ENCODE measurements at regions not wholly inside any gene's neighbourhood (a gene's known extent, or its start where the extent isn't known, plus 50 kb on each side); places are given as distances from the start of the nearest gene placed in this dataset.
"Not testable (repeated sequence)": the region's sequence is repeated elsewhere in the genome, so short reads cannot be mapped to it uniquely, and the experiment has no call there.

DNA sequence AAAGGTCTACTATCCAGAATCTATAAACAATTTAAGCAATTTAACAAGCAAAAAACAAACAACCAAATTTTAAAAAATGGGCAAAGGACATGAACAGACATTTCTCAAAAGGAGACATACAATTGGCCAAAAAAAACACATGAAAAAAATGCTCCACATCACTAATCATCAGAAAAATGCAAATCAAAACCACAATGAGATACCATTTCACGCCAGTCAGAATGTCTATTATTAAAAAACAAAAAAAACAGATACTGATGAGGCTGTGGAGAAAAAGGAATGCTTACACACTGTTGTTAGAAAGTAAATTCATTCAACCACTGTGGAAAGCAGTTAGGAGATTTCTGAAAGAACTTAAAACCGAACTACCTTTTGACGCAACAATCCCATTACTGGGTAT lies 66.4 kb upstream of the SESTD1 start:
- DNase-seq (ENCODE audit: low spot score) = no peak

DNA sequence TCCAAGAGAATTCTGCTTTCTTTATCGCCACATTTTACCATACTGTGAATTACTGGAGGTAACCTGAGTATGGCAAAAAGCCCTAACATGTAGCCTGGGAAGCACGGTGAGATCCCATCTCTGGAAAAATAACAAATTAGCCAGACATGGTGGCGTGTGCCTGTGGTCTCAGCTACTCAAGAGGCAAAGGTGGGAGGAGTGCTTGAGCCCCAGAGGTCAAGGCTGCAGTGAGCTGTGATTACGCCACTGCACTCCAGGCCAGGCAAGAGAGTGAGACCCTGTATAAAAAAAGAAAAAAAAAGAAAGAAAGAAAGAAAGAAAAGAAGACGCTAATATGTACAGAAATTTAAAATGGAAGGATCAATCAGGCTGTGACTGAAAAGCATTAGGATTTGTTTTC lies 57.7 kb upstream of the SESTD1 start:
- no peak for DNase-seq (ENCODE audit: low spot score)

DNA sequence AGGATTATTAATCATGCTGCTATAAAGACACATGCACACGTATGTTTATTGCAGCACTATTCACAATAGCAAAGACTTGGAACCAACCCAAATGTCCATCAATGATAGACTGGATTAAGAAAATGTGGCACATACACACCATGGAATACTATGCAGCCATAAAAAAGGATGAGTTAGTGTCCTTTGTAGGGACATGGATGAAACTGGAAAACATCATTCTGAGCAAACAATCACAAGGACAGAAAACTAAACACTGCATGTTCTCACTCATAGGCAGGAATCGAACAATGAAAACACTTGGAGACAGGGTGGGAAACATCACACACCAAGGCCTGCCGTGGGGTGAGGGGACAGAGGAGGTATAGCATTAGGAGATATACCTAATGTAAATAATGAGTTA lies 56.4 kb upstream of the SESTD1 start:
- DNase-seq (ENCODE audit: low spot score) = not testable (repeated sequence)

DNA sequence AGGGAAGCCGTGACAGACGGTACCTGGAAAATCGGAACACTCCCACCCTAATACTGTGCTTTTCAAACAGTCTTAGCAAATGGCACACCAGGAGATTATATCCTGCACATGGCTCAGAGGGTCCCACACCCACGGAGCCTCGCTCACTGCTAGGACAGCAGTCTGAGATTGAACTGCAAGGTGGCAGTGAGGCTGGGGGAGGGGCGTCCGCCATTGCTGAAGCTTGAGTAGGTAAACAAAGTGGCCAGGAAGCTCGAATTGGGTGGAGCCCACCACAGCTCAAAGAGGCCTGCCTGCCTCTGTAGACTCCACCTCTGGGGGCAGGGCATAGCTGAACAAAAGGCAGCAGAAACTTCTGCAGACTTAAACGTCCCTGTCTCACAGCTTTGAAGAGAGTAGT lies 50.1 kb upstream of the SESTD1 start:
- DNase-seq (ENCODE audit: low spot score) = not testable (repeated sequence)

All from CD4-positive, alpha-beta T cell treated with Interleukin-2 at 100 ng/mL for 4 hours (primary cell).